ENCODE measurements at regions not wholly inside any gene's neighbourhood (a gene's known extent, or its start where the extent isn't known, plus 50 kb on each side); places are given as distances from the start of the nearest gene placed in this dataset.

DNA sequence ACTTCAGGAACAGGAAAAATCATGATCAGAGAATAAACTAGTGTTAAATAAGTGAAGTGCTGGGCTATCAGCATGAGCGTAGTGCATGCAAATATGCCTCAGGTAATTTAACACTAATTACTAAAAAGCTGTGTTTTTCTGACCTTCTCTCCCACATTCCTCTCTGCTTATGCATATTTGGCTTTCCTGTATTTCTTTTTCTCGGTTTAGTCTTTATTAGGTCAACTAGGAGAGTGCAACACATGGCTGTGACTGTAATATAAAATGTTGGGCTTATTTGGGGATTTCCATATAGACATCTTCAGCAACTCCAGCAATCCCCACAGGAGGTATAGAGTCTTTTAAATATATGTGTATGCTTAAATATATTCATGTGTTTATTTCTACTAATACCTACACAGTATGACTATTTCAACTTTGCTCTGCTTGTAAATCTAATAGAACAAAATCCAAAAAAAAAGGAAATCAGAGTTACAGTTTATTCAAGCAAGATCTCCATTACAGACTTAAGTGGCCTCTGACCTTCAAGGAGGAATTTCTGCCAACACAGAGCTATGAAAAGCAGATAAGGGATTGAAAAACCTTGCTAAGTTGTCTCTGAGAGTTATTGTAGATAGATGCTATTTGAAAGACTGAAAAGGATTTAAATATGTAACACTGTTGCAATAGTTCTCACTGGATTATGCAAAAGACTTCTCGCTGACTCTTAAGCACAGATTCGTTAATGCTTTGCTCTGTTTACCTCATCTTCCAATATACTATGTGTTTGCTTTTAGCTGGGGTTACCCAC is 359.5 kb upstream of the RGPD4 start:
- Histone ChIP-seq H3K36me3 (ENCODE audit: insufficient read depth, low read length) (no peaks in the 10 kb centered on the region), H3K79me2 (ENCODE audit: insufficient read depth, low read length) (no peaks in the 10 kb centered on the region), H4K20me1 (ENCODE audit: insufficient read depth, low read length) (no peaks in the 10 kb centered on the region), H2AFZ (ENCODE audit: low read depth, low read length) (no peak overlapping the region), H3K4me3 (ENCODE audit: low read depth in 1 of 2, low read length in 2 of 2) (no peak overlapping the region), H3K27me3 (ENCODE audit: insufficient read depth, low read length, poor library complexity) (no peaks in the 10 kb centered on the region), H3K9ac (ENCODE audit: low read depth, low read length) (no peak overlapping the region), H3K4me2 (ENCODE audit: insufficient read depth, low read length) (no peak overlapping the region), H3K9me3 (ENCODE audit: insufficient read depth, low read length, severe bottlenecking) (no peaks in the 10 kb centered on the region), H3K4me1 (ENCODE audit: insufficient read depth, low read length) (no peaks in the 10 kb centered on the region), H3K27ac (ENCODE audit: low read length) (no peak overlapping the region)
- no peak for TF ChIP-seq EZH2 (IDR thresholded peaks at IDR 0.05; ENCODE audit: borderline replicate concordance, low read depth, low read length, severe bottlenecking)
- TF ChIP-seq, protein P1, sequence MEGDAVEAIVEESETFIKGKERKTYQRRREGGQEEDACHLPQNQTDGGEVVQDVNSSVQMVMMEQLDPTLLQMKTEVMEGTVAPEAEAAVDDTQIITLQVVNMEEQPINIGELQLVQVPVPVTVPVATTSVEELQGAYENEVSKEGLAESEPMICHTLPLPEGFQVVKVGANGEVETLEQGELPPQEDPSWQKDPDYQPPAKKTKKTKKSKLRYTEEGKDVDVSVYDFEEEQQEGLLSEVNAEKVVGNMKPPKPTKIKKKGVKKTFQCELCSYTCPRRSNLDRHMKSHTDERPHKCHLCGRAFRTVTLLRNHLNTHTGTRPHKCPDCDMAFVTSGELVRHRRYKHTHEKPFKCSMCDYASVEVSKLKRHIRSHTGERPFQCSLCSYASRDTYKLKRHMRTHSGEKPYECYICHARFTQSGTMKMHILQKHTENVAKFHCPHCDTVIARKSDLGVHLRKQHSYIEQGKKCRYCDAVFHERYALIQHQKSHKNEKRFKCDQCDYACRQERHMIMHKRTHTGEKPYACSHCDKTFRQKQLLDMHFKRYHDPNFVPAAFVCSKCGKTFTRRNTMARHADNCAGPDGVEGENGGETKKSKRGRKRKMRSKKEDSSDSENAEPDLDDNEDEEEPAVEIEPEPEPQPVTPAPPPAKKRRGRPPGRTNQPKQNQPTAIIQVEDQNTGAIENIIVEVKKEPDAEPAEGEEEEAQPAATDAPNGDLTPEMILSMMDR (IDR thresholded peaks at IDR 0.05; ENCODE audit: borderline replicate concordance, extremely low read depth, low read length, poor library complexity, severe bottlenecking), result no peak
- DNase-seq (no peak), ATAC-seq (ENCODE audit: insufficient read depth, low read depth) (no peak)

DNA sequence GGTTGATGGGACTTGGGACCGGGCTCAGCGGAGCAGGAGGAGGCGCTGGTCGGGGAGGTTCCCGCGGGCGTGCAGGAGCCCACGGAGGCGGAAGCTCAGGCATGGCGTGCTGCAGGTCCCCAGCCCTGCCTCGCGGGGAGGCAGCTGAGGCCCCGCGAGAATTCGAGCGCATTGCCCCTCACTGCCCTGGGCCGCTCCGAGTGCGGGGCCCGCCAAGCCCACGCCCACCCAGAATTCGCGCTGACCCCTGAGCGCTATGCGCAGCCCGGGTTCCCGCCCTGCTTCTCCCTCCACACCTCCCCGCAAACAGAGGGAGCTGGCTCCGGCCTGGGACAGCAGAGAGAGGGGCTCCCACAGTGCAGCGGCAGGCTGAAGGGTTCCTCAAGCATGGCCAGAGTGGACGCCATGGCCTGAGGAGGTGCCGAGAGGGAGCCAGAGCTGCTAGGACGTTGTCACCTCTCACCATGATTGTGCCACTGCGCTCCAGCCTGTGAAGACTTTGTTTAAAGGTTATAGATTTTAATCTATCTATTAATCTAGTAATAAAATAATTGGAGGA is 357.2 kb upstream of the RGPD4 start:
- Histone ChIP-seq H3K9ac (ENCODE audit: low read depth, low read length) (no peak overlapping the region), H3K79me2 (ENCODE audit: insufficient read depth, low read length) (no peaks in the 10 kb centered on the region), H3K27ac (ENCODE audit: low read length) (no peak overlapping the region), H3K4me3 (ENCODE audit: low read depth in 1 of 2, low read length in 2 of 2) (no peak overlapping the region), H3K27me3 (ENCODE audit: insufficient read depth, low read length, poor library complexity) (no peaks in the 10 kb centered on the region), H4K20me1 (ENCODE audit: insufficient read depth, low read length) (no peaks in the 10 kb centered on the region), H3K4me2 (ENCODE audit: insufficient read depth, low read length) (no peak overlapping the region), H3K4me1 (ENCODE audit: insufficient read depth, low read length) (no peaks in the 10 kb centered on the region), H2AFZ (ENCODE audit: low read depth, low read length) (no peak overlapping the region), H3K9me3 (ENCODE audit: insufficient read depth, low read length, severe bottlenecking) (no peaks in the 10 kb centered on the region), H3K36me3 (ENCODE audit: insufficient read depth, low read length) (no peaks in the 10 kb centered on the region)
- ATAC-seq (ENCODE audit: insufficient read depth, low read depth) (no peak), DNase-seq (no peak)
- no peak for TF ChIP-seq EZH2 (IDR thresholded peaks at IDR 0.05; ENCODE audit: borderline replicate concordance, low read depth, low read length, severe bottlenecking)
- TF ChIP-seq, protein P1 (IDR thresholded peaks at IDR 0.05; ENCODE audit: borderline replicate concordance, extremely low read depth, low read length, poor library complexity, severe bottlenecking), result no peak

DNA sequence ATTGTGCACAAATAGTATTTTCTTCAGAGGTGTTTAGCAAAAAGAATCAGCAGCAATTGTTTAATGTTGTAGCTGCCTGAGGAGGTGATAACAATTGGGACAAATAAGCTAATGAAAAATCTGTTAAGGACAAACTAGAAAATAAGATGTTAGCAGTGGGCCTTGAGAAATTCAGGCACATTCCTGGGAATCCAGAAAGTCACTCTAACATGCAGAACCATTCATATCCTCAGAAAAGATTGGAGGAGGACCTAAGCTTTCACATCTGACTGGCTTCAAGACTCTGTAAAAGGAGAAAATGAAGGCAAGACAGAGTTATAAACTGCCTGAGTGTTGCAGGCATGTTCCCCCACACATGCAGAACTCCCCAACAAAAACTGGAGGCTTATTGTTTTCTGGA is 353.5 kb upstream of the RGPD4 start:
- no peak for DNase-seq
- no peaks in the 10 kb centered on the region for H3K36me3 ChIP-seq (ENCODE audit: insufficient read depth, low read length)
- no peak overlapping the region for H3K27ac ChIP-seq (ENCODE audit: low read length)
- H3K79me2 ChIP-seq (ENCODE audit: insufficient read depth, low read length), result no peaks in the 10 kb centered on the region
- no peak overlapping the region for H3K9ac ChIP-seq (ENCODE audit: low read depth, low read length)
- TF ChIP-seq, protein P1 (IDR thresholded peaks at IDR 0.05; ENCODE audit: borderline replicate concordance, extremely low read depth, low read length, poor library complexity, severe bottlenecking), result no peak
- no peak for TF ChIP-seq EZH2 (IDR thresholded peaks at IDR 0.05; ENCODE audit: borderline replicate concordance, low read depth, low read length, severe bottlenecking)
- no peaks in the 10 kb centered on the region for H4K20me1 ChIP-seq (ENCODE audit: insufficient read depth, low read length)
- peaks cover 4% of the 10 kb centered on the region for H3K9me3 ChIP-seq (ENCODE audit: insufficient read depth, low read length, severe bottlenecking)
- no peak overlapping the region for H3K4me2 ChIP-seq (ENCODE audit: insufficient read depth, low read length)
- H3K4me3 ChIP-seq (ENCODE audit: low read depth in 1 of 2, low read length in 2 of 2), result no peak overlapping the region
- no peaks in the 10 kb centered on the region for H3K27me3 ChIP-seq (ENCODE audit: insufficient read depth, low read length, poor library complexity)
- H2AFZ ChIP-seq (ENCODE audit: low read depth, low read length), result no peak overlapping the region
- H3K4me1 ChIP-seq (ENCODE audit: insufficient read depth, low read length), result no peaks in the 10 kb centered on the region
- ATAC-seq (ENCODE audit: insufficient read depth, low read depth), result no peak
